Mesenchymal stem cell (in vitro differentiated cells and primary cell): ENCODE measurements at regions not wholly inside any gene's neighbourhood (a gene's known extent, or its start where the extent isn't known, plus 50 kb on each side); places are given as distances from the start of the nearest gene placed in this dataset.

Experiments
- DNase-seq: peaks from one replicate; pipeline ENCODE4 v3.0.0-alpha.2; 2013
- H2AFZ ChIP-seq: one replicate; pipeline ENCODE4 v1.6.1; 2013; ENCODE audit warnings: low read depth, mild to moderate bottlenecking, control low read depth, inconsistent platforms, low read length, moderate library complexity
- H2AK5ac ChIP-seq: 2 replicates; pipeline ENCODE4 v1.6.1; 2013; ENCODE audit warnings: low read length, moderate library complexity, mild to moderate bottlenecking, inconsistent platforms; ENCODE audit not compliant: severe bottlenecking
- H2BK120ac ChIP-seq: one replicate; pipeline ENCODE4 v1.6.1; 2013; ENCODE audit warnings: low read depth, mild to moderate bottlenecking, inconsistent platforms, low read length, moderate library complexity
- H2BK12ac ChIP-seq, 2 experiments: one replicate each; pipeline ENCODE4 v1.6.1; 2013; ENCODE audit warnings: inconsistent platforms in 2 of 2, low read length in 2 of 2, mild to moderate bottlenecking in 2 of 2, moderate library complexity in 2 of 2, control low read depth in 1 of 2
- H2BK15ac ChIP-seq: one replicate; pipeline ENCODE4 v1.6.1; 2013; ENCODE audit warnings: mild to moderate bottlenecking, low read depth, inconsistent platforms; ENCODE audit not compliant: poor library complexity, severe bottlenecking
- H2BK5ac ChIP-seq: 2 replicates; pipeline ENCODE4 v1.6.1; 2013; ENCODE audit warnings: low read depth, mild to moderate bottlenecking, low read length, control low read depth, inconsistent platforms; ENCODE audit not compliant: poor library complexity, severe bottlenecking
- H3K14ac ChIP-seq, 2 experiments: one replicate each; pipeline ENCODE4 v1.6.1; 2013; ENCODE audit warnings: inconsistent platforms in 2 of 2, low read length in 2 of 2, control low read depth in 1 of 2, mild to moderate bottlenecking in 1 of 2, moderate library complexity in 1 of 2
- H3K18ac ChIP-seq, 2 experiments: one replicate each; pipeline ENCODE4 v1.6.1; 2013; ENCODE audit warnings: inconsistent platforms in 2 of 2, low read length in 2 of 2, control low read depth in 1 of 2, low read depth in 1 of 2, mild to moderate bottlenecking in 1 of 2
- H3K23ac ChIP-seq, 2 experiments: one replicate each; pipeline ENCODE4 v1.6.1; 2013; ENCODE audit warnings: inconsistent platforms in 2 of 2, low read length in 2 of 2, mild to moderate bottlenecking in 2 of 2, moderate library complexity in 2 of 2, control low read depth in 1 of 2
- H3K27ac ChIP-seq: 2 replicates; pipeline ENCODE4 v1.5.1; 2013; ENCODE audit warnings: mild to moderate bottlenecking, moderate library complexity, low read length, control low read depth, inconsistent platforms; ENCODE audit not compliant: poor library complexity, severe bottlenecking
- H3K27me3 ChIP-seq, 2 experiments: 2 replicates each; pipeline versions ENCODE4 v1.6.1 to v1.7.0; 2013; ENCODE audit warnings: low read length in 2 of 2, mild to moderate bottlenecking in 2 of 2, moderate library complexity in 2 of 2, control low read depth in 1 of 2, inconsistent platforms in 1 of 2; ENCODE audit not compliant: control insufficient read depth in 1 of 2, insufficient read depth in 1 of 2
- H3K36me3 ChIP-seq, 2 experiments: 2 replicates each; pipeline versions ENCODE4 v1.6.1 to v1.7.0; 2013; ENCODE audit warnings: low read length in 2 of 2, control low read depth in 1 of 2, inconsistent platforms in 1 of 2, low read depth in 1 of 2, mild to moderate bottlenecking in 1 of 2; ENCODE audit not compliant: insufficient read depth in 2 of 2, control insufficient read depth in 1 of 2
- H3K4ac ChIP-seq, 2 experiments: one replicate each; pipeline ENCODE4 v1.6.1; 2013; ENCODE audit warnings: inconsistent platforms in 2 of 2, low read length in 2 of 2, mild to moderate bottlenecking in 2 of 2, moderate library complexity in 2 of 2, control low read depth in 1 of 2, low read depth in 1 of 2
- H3K4me1 ChIP-seq: 2 replicates; pipeline ENCODE4 v1.6.1; 2013; ENCODE audit warnings: low read depth, low read length, control low read depth; ENCODE audit not compliant: control insufficient read depth, insufficient read depth
- H3K4me2 ChIP-seq: 2 replicates; pipeline ENCODE4 v1.6.1; 2013; ENCODE audit warnings: low read length, mild to moderate bottlenecking, inconsistent platforms; ENCODE audit not compliant: poor library complexity, severe bottlenecking
- H3K4me3 ChIP-seq, 2 experiments: 2 replicates each; pipeline versions ENCODE4 v1.5.1 to v1.7.0; 2013; ENCODE audit warnings: low read length in 2 of 2, mild to moderate bottlenecking in 2 of 2, control low read depth in 1 of 2, low read depth in 1 of 2; ENCODE audit not compliant: insufficient read depth in 1 of 2
- H3K79me1 ChIP-seq: replicated peaks from 2 replicates; pipeline ENCODE4 v1.6.1; 2013; ENCODE audit warnings: mild to moderate bottlenecking, control low read depth, low read length, inconsistent platforms; ENCODE audit not compliant: poor library complexity, severe bottlenecking
- H3K9ac ChIP-seq: 2 replicates; pipeline ENCODE4 v1.7.0; 2013; ENCODE audit warnings: mild to moderate bottlenecking, low read length, moderate library complexity
- H3K9me3 ChIP-seq: 2 replicates; pipeline ENCODE4 v1.7.0; 2013; ENCODE audit warnings: mild to moderate bottlenecking, low read length; ENCODE audit not compliant: control insufficient read depth
- H4K8ac ChIP-seq: one replicate; pipeline ENCODE4 v1.6.1; 2013; ENCODE audit warnings: inconsistent platforms, mild to moderate bottlenecking, low read length, moderate library complexity
- H4K91ac ChIP-seq: one replicate; pipeline ENCODE4 v1.6.1; 2013; ENCODE audit warnings: mild to moderate bottlenecking, low read length, inconsistent platforms
- WGBS: methylation state at CpG from one replicate; pipeline ENCODE4 v1.1.7; 2013; ENCODE audit warnings: mixed read lengths; 5-methylcytosine and 5-hydroxymethylcytosine counted together

GRCh38 chr4:23481566-23481965, 408.3 kb downstream of the PPARGC1A start:
- Histone ChIP-seq H2AFZ (no peak overlapping the region), H3K4me2 (no peak overlapping the region), H2AK5ac (no peak overlapping the region), H3K14ac (no peak overlapping the region), H3K27ac (no peak overlapping the region), H3K4ac (no peak overlapping the region), H4K8ac (no peak overlapping the region), H2BK15ac (no peak overlapping the region), H3K9ac (no peak overlapping the region), H2BK12ac (no peak overlapping the region), H3K27me3 (no peaks in the 10 kb centered on the region), H3K4me3 (no peak overlapping the region), H3K4me1 (no peaks in the 10 kb centered on the region), H3K36me3 (no peaks in the 10 kb centered on the region), H4K91ac (no peak overlapping the region), H3K23ac (no peak overlapping the region), H2BK120ac (no peak overlapping the region), H3K79me1 (no peaks in the 10 kb centered on the region), H3K18ac (no peak overlapping the region), H3K9me3 (no peaks in the 10 kb centered on the region), H2BK5ac (no peak overlapping the region)
- no peak for DNase-seq
- WGBS, result 79% methylated on average over 1 of the region's 1 CpG

DNA sequence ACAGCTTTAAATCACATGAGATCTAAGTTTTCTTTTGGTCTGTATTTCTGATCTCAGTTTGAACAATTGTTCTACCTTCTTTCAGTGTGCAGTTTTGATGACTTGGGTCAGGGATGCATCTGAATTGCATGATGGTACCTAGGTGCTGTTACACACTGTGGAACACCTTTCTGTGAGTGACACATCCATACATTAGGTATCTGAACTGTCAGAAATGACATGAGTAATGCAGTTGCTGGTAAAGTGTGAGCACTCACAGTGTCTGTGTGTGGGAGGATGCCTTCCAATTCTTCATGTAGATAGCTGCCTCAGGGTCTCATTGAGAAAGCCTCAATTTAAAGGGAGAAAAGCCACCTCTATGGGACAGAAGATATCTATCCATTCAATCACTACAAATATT, 411.9 kb downstream of the PPARGC1A start:
- Histone ChIP-seq H2BK120ac (no peak overlapping the region), H3K14ac (no peak overlapping the region), H2BK15ac (no peak overlapping the region), H3K27ac (no peak overlapping the region), H3K79me1 (no peaks in the 10 kb centered on the region), H3K9me3 (no peaks in the 10 kb centered on the region), H3K4ac (no peak overlapping the region), H2AFZ (no peak overlapping the region), H3K18ac (no peak overlapping the region), H3K4me1 (no peaks in the 10 kb centered on the region), H4K8ac (no peak overlapping the region), H4K91ac (no peak overlapping the region), H3K23ac (no peak overlapping the region), H2AK5ac (no peak overlapping the region), H2BK5ac (no peak overlapping the region), H2BK12ac (no peak overlapping the region), H3K36me3 (no peaks in the 10 kb centered on the region), H3K4me2 (no peak overlapping the region), H3K27me3 (no peaks in the 10 kb centered on the region), H3K4me3 (no peak overlapping the region), H3K9ac (no peak overlapping the region)
- no peak for DNase-seq

GRCh38 chr4:23476515-23477090, 413.2 kb downstream of the PPARGC1A start:
- no peaks in the 10 kb centered on the region for H3K36me3 ChIP-seq
- H2BK12ac ChIP-seq, result no peak overlapping the region
- no peak overlapping the region for H3K4me3 ChIP-seq
- no peaks in the 10 kb centered on the region for H3K4me1 ChIP-seq
- H3K23ac ChIP-seq, result no peak overlapping the region
- no peak overlapping the region for H2BK120ac ChIP-seq
- no peak overlapping the region for H2BK15ac ChIP-seq
- H3K18ac ChIP-seq, result no peak overlapping the region
- no peak overlapping the region for H2AK5ac ChIP-seq
- no peak overlapping the region for H3K27ac ChIP-seq
- no peak overlapping the region for H4K91ac ChIP-seq
- no peak overlapping the region for H2BK5ac ChIP-seq
- no peak overlapping the region for H2AFZ ChIP-seq
- H3K79me1 ChIP-seq, result no peaks in the 10 kb centered on the region
- H3K27me3 ChIP-seq, result no peaks in the 10 kb centered on the region
- no peak overlapping the region for H3K9ac ChIP-seq
- H3K4me2 ChIP-seq, result no peak overlapping the region
- H4K8ac ChIP-seq, result no peak overlapping the region
- no peak for DNase-seq
- no peak overlapping the region for H3K14ac ChIP-seq
- 78% methylated on average over 1 of the region's 1 CpG for WGBS
- H3K4ac ChIP-seq, result no peak overlapping the region
- peaks cover 4% of the 10 kb centered on the region for H3K9me3 ChIP-seq

DNA sequence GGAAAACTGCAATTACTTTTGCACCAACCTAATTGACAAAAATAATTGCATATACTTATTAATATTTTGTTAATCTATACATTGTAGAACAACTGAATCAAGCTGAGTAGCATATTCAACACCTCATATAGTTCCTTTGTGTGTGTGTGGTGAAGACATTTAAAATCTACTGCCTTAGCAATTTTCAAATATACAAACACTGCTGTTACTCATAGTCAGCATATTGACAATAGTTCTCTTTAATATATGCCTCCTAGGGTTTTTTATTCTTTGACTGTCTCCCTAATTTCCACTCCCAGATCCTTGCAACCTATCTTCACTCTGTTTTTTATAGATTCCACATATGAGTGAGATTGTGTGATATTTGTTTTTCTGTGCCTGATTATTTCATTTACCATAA, 426.8 kb downstream of the PPARGC1A start:
- no peak overlapping the region for H3K27ac ChIP-seq
- H3K4me2 ChIP-seq, result no peak overlapping the region
- H3K23ac ChIP-seq, result no peak overlapping the region
- no peak overlapping the region for H3K4ac ChIP-seq
- H2BK12ac ChIP-seq, result no peak overlapping the region
- no peak overlapping the region for H3K14ac ChIP-seq
- H3K9me3 ChIP-seq, result peaks cover 15% of the 10 kb centered on the region
- H4K8ac ChIP-seq, result no peak overlapping the region
- H3K4me1 ChIP-seq, result no peaks in the 10 kb centered on the region
- H3K4me3 ChIP-seq, result no peak overlapping the region
- H3K18ac ChIP-seq, result no peak overlapping the region
- H4K91ac ChIP-seq, result no peak overlapping the region
- H3K9ac ChIP-seq, result no peak overlapping the region
- H2BK120ac ChIP-seq, result no peak overlapping the region
- no peak overlapping the region for H2AFZ ChIP-seq
- H3K27me3 ChIP-seq, result no peaks in the 10 kb centered on the region
- no peaks in the 10 kb centered on the region for H3K36me3 ChIP-seq
- H2BK5ac ChIP-seq, result no peak overlapping the region
- H3K79me1 ChIP-seq, result no peaks in the 10 kb centered on the region
- no peak overlapping the region for H2BK15ac ChIP-seq
- no peak for DNase-seq
- H2AK5ac ChIP-seq, result no peak overlapping the region
